Right kidney (tissue), 1 donor: ENCODE measurements at regions not wholly inside any gene's neighbourhood (a gene's known extent, or its start where the extent isn't known, plus 50 kb on each side); places are given as distances from the start of the nearest gene placed in this dataset.

ENCODE experiments used
- DNase-seq: peaks from one replicate; pipeline ENCODE4 v3.0.0-alpha.2; 2016

- no peak for DNase-seq
These were observed 488.5 kb upstream of the THBS1 start for GRCh38 chr15:39092354-39092753.

- DNase-seq = no peak
These were observed 488.1 kb upstream of the THBS1 start for GRCh38 chr15:39092761-39093160.

- no peak for DNase-seq
These were observed 486.8 kb upstream of the THBS1 start for GRCh38 chr15:39094116-39094515.

- no peak for DNase-seq
These were observed 485.5 kb upstream of the THBS1 start for GRCh38 chr15:39095218-39095879.

GRCh38 chr15:39096608-39097205, 484.2 kb upstream of the THBS1 start:
- DNase-seq = no peak

- no peak for DNase-seq
These were observed 481.4 kb upstream of the THBS1 start for GRCh38 chr15:39099524-39099923.

GRCh38 chr15:39100106-39100660, 480.7 kb upstream of the THBS1 start:
- DNase-seq = no peak

- no peak for DNase-seq
These were observed 478.4 kb upstream of the THBS1 start for GRCh38 chr15:39102431-39102830.

GRCh38 chr15:39106950-39107349, 473.9 kb upstream of the THBS1 start:
- DNase-seq = no peak

- no peak for DNase-seq
These were observed 472.9 kb upstream of the THBS1 start for GRCh38 chr15:39108021-39108420.

GRCh38 chr15:39110336-39110735, 470.5 kb upstream of the THBS1 start:
- DNase-seq = no peak

GRCh38 chr15:39110746-39111145, 470.1 kb upstream of the THBS1 start:
- no peak for DNase-seq

- DNase-seq = no peak
These were observed 467.1 kb upstream of the THBS1 start for GRCh38 chr15:39113741-39114140.

- DNase-seq = no peak
These were observed 466.0 kb upstream of the THBS1 start for GRCh38 chr15:39114690-39115378.

- no peak for DNase-seq
These were observed 465.4 kb upstream of the THBS1 start for GRCh38 chr15:39115379-39116057.

- no peak for DNase-seq
These were observed 462.4 kb upstream of the THBS1 start for GRCh38 chr15:39118510-39118909.

- DNase-seq = no peak
These were observed 456.7 kb upstream of the THBS1 start for GRCh38 chr15:39124155-39124552.

- no peak for DNase-seq
These were observed 456.2 kb upstream of the THBS1 start for GRCh38 chr15:39124553-39125171.

- no peak for DNase-seq
These were observed 455.7 kb upstream of the THBS1 start for GRCh38 chr15:39125226-39125625.

- DNase-seq = no peak
These were observed 455.0 kb upstream of the THBS1 start for GRCh38 chr15:39125904-39126303.

GRCh38 chr15:39127151-39127790, 453.6 kb upstream of the THBS1 start:
- DNase-seq = no peak
